HFFc6 (cell line): ENCODE measurements at regions not wholly inside any gene's neighbourhood (a gene's known extent, or its start where the extent isn't known, plus 50 kb on each side); places are given as distances from the start of the nearest gene placed in this dataset.
"Not testable (repeated sequence)": the region's sequence is repeated elsewhere in the genome, so short reads cannot be mapped to it uniquely, and the experiment has no call there.

Experiments
- DNase-seq: peaks from one replicate; pipeline ENCODE4 v3.0.0-alpha.2; 2018
- H3K27ac Mint-ChIP-seq: 2 replicates; pipeline ENCODE4 v1.8.0; 2020; ENCODE audit warnings: mild to moderate bottlenecking, mixed read lengths
- H3K27me3 Mint-ChIP-seq: 2 replicates; pipeline ENCODE4 v1.8.0; 2021; ENCODE audit warnings: mild to moderate bottlenecking, moderate library complexity, mixed read lengths; ENCODE audit not compliant: insufficient read depth
- H3K36me3 Mint-ChIP-seq: 2 replicates; pipeline ENCODE4 v1.8.0; 2021; ENCODE audit warnings: low read depth, mixed read lengths
- H3K4me1 Mint-ChIP-seq: 2 replicates; pipeline ENCODE4 v1.8.0; 2020; ENCODE audit warnings: low read depth, mixed read lengths
- H3K4me3 Mint-ChIP-seq: 2 replicates; pipeline ENCODE4 v1.8.0; 2020; ENCODE audit warnings: mild to moderate bottlenecking, moderate library complexity, mixed read lengths
- H3K9me3 Mint-ChIP-seq: 2 replicates; pipeline ENCODE4 v1.8.0; 2020; ENCODE audit warnings: mild to moderate bottlenecking, mixed read lengths
- TF ChIP-seq, protein P1 (sequence below): fragments of 200-600 bp; sonication (generic); IDR thresholded peaks from 2 replicates; pipeline ENCODE4 v1.5.0; 2021; ENCODE audit warnings: antibody characterized with exemption, mild to moderate bottlenecking

DNA sequence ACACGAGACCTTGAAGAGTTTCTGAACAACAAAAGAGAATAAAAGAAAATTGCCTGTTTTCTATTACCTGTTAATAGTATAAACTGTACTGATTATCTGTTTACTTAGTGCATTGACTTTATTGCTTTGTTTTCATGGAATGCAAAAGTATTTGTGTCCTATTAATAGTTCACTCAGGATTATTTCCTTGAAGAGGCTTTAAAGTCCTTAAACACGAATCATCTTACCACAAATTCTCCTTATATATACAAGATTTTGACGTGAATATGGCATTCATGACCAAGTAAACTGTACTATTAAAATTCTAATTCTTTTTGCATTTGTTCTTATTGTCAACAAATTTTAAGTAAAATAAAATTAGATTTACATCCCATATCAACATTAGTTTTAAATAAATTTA is 513.0 kb downstream of the NTRK3 start:
- TF ChIP-seq, protein P1, sequence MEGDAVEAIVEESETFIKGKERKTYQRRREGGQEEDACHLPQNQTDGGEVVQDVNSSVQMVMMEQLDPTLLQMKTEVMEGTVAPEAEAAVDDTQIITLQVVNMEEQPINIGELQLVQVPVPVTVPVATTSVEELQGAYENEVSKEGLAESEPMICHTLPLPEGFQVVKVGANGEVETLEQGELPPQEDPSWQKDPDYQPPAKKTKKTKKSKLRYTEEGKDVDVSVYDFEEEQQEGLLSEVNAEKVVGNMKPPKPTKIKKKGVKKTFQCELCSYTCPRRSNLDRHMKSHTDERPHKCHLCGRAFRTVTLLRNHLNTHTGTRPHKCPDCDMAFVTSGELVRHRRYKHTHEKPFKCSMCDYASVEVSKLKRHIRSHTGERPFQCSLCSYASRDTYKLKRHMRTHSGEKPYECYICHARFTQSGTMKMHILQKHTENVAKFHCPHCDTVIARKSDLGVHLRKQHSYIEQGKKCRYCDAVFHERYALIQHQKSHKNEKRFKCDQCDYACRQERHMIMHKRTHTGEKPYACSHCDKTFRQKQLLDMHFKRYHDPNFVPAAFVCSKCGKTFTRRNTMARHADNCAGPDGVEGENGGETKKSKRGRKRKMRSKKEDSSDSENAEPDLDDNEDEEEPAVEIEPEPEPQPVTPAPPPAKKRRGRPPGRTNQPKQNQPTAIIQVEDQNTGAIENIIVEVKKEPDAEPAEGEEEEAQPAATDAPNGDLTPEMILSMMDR, result no peak
- Mint-ChIP-seq H3K27me3 (peaks cover 4% of the 10 kb centered on the region), H3K9me3 (no peaks in the 10 kb centered on the region), H3K27ac (no peak overlapping the region), H3K36me3 (no peaks in the 10 kb centered on the region), H3K4me1 (peaks cover 26% of the 10 kb centered on the region), H3K4me3 (no peak overlapping the region)
- DNase-seq, result no peak

DNA sequence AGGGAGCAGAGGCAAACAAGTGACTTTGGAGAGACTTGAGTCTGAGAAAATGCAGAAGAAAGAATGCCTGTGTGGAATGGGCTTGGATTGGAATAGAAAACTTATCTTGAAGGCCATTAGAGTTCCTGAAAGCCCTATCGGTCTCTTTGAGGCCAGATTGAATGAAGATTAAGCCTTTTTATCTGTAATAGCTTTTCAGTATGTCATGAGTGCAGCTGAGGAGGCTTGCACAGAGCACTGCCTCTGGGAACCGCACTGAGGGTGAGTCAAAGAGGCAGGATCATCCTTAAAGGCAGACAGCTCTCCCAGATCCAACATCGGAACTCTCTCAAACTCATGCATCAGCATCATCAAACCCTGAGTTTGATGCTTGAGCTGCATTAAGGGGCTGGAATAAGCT is 515.2 kb downstream of the NTRK3 start:
- Mint-ChIP-seq H3K4me3 (no peak overlapping the region), H3K36me3 (no peaks in the 10 kb centered on the region)
- DNase-seq, result no peak

DNA sequence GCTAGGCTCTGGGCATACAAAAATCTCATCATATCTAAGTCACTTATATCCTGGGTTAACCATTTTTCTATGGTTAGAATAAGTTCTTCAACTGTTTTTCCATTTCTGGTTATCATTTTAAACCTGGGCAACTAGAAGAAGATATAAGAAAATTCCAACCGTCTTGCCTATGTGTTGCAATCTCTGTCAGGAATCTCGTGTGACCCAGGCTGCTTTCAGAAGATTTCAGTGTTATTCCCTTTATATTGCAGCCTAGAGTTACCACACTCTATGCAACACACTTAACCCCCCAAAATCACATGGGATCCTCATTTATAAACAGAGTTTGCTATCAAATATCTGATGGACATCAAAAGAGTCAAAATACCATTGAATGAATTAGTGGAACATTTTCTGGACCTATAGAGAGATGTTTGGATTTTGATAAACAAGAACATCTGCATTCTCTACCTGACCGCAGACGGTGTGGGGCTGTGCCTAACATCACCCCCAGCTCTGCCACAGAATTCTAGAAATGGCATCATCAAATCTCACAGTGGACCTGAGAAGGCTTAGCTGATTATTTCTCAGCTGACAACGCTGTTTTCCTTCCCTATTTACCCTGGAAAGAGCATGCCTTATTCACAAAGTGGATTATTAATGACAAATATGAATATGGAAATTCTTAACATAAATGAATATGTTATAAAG is 515.7 kb downstream of the NTRK3 start:
- no peak for DNase-seq
- peaks cover 2% of the 10 kb centered on the region for H3K27me3 Mint-ChIP-seq
- TF ChIP-seq, protein P1, result no peak
- H3K4me3 Mint-ChIP-seq, result no peak overlapping the region
- H3K4me1 Mint-ChIP-seq, result peaks cover 42% of the 10 kb centered on the region
- no peak overlapping the region for H3K27ac Mint-ChIP-seq
- H3K9me3 Mint-ChIP-seq, result no peaks in the 10 kb centered on the region
- no peaks in the 10 kb centered on the region for H3K36me3 Mint-ChIP-seq

More for the DNA sequence above, 515.2 kb downstream of the NTRK3 start:
- H3K27ac Mint-ChIP-seq, result no peak overlapping the region
- TF ChIP-seq, protein P1, result no peak
- H3K9me3 Mint-ChIP-seq, result no peaks in the 10 kb centered on the region
- H3K27me3 Mint-ChIP-seq, result peaks cover 2% of the 10 kb centered on the region
- peaks cover 37% of the 10 kb centered on the region for H3K4me1 Mint-ChIP-seq

DNA sequence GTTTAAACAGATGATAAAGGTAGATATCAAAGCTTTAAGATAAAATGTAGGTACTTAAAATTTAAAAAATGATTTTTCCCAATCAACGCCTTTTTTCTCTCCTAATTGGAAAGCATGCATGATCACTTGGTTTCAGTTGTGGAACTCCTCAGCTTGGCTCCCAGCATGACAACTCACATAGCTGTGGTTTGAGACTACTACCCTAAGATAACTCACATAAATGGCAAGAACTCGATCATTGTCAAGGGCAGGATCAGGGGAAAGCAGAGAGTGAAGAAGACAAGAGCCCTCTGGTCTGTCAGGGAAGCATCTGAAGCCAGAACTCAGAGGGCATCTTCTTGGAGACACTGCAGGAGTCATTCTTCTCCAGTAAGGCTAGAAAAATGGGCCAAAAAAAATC is 516.7 kb downstream of the NTRK3 start:
- Mint-ChIP-seq H3K27me3 (peaks cover 2% of the 10 kb centered on the region), H3K27ac (no peak overlapping the region), H3K4me1 (peaks cover 44% of the 10 kb centered on the region), H3K9me3 (no peaks in the 10 kb centered on the region), H3K4me3 (no peak overlapping the region), H3K36me3 (no peaks in the 10 kb centered on the region)
- no peak for DNase-seq
- TF ChIP-seq, protein P1, result no peak

DNA sequence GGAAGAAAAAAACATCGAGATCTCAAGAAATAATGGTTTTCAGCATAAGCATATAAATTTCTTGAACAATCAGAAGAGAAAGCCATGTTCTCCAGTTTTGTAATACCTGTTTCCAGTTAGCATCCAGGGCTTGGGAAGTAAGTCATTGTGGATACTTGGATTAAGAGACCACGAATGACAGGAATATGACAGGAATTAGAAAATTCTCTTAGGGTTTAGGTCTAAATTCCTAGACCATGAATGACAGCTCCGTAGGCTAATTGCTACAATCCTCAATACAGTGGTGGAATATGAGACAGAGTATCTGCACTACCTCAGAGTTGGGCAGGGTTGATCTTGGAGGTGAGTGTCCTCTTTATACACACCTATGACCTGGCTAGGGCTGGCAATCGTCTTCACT is 517.5 kb downstream of the NTRK3 start:
- no peaks in the 10 kb centered on the region for H3K9me3 Mint-ChIP-seq
- DNase-seq, result no peak
- H3K4me1 Mint-ChIP-seq, result peaks cover 44% of the 10 kb centered on the region
- H3K4me3 Mint-ChIP-seq, result no peak overlapping the region
- no peaks in the 10 kb centered on the region for H3K36me3 Mint-ChIP-seq
- no peak overlapping the region for H3K27ac Mint-ChIP-seq
- H3K27me3 Mint-ChIP-seq, result peaks cover 2% of the 10 kb centered on the region
- TF ChIP-seq, protein P1, result no peak

DNA sequence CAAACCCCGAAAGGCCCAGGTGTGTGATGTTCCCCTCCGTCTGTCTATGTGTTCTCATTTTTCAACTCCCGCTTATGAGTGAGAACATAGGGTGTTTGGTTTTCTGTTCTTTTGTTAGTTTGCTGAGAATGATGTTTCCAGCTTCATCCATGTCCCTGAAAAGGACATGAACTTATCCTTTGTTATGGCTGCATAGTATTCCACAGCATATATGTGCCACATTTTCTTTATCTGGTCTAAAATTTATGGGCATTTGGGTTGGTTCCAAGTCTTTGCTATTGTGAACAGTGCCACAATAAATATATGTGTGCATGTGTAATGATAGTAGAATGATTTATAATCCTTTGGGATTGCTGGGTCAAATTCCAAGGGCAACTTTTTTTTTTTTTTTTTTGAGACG is 519.1 kb downstream of the NTRK3 start:
- not testable (repeated sequence) for H3K27ac Mint-ChIP-seq

More for the DNA sequence above, 519.1 kb downstream of the NTRK3 start:
- H3K27me3 Mint-ChIP-seq, DNase-seq, H3K4me3 Mint-ChIP-seq, H3K36me3 Mint-ChIP-seq, H3K9me3 Mint-ChIP-seq: not testable (repeated sequence)
- peaks cover 51% of the 10 kb centered on the region for H3K4me1 Mint-ChIP-seq
